ENCODE measurements at regions not wholly inside any gene's neighbourhood (a gene's known extent, or its start where the extent isn't known, plus 50 kb on each side); places are given as distances from the start of the nearest gene placed in this dataset.

DNA sequence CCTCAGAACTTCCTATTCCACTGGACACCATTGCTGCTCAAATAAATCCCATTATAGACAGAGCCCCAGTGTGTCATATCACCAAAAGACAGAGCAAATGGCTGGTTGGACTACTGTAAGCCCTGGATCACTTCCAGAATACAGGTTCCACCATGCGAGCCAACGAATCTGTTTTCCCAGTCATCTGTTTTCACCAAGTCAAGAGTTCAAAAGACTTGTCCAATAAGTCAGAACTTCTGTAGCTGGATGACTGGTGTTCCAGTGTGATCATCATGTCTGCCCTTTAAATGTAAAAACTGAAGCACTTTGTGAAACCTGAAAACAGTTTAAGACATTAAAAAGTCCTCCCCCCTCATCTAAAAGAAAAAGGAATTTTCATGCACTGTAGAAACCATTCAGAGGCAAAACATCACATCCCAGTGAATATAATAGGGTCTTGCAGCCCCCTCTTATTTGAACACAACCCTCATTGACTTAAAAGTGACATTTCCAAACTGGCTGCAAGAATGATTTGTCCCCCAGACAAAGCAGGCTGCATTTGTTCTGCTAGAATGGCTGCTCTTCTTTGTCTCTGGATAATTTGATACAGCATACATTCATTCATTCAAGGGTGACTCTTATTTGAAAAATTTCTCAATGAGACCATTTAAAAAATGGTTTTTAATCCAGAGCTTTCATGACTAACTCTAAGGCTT is 64.6 kb upstream of the TANC1 start:
- intact Hi-C loops (cut with DNase I), result loop anchor here (2.0 kb wide), 1 partner anchor 215 kb away; no protein-coding TSS in a partner anchor
- no peak for ATAC-seq
- no peak for DNase-seq (ENCODE audit: low spot score)

DNA sequence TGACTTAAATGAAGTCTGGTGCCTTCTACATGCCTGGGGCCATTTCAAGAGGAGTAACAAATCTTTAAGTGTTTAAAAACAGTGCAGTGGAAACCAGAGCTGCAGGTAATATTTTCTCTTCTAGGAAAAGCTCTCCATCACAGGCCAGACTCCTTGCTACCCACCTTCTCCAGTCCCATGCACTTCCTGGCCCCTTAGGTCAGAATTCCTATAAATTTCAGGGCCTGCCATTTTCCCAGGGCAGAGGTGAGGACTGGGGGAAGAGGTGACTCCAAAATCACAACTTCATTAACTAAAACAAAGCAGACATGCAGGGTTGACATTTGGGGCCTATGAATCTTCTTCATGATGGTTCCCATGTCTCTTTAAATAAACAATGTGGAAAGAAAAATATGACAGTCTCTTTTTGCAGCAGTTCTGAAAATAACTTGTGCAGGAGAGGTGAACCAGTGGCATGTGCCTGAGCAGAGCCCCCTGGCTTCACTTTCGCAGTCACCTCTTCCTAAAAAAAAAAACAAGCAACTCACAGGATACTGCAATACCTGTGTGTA is 63.7 kb upstream of the TANC1 start:
- intact Hi-C loops (cut with DNase I), result no loop called here
- DNase-seq (ENCODE audit: low spot score) (no peak), ATAC-seq (no peak)

- ATAC-seq, result no peak
- intact Hi-C loops (cut with DNase I), result no loop called here
- no peak for DNase-seq (ENCODE audit: low spot score)
These were observed 63.1 kb upstream of the TANC1 start for GRCh38 chr2:158905341-158905740.

DNA sequence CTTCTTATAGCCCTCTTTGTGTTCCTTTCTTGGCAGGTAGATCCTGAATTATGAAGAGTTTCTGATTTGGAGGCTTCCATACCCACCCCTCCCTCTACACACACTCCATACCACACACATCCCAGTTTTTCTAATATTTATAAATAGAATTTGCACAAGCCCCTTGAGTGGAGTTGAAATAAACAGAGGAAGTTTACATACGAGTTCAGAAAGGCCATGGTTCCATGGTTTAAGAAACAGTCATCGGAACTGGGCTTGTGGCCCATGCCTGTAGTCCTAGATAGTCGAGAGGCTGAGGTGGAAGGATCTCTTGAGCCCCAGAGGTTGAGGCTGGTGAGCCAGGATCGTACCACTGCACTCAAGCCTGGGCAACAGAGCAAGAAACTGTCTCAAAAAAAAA is 62.7 kb upstream of the TANC1 start:
- intact Hi-C loops (cut with DNase I), result no loop called here
- no peak for ATAC-seq
- no peak for DNase-seq (ENCODE audit: low spot score)

GRCh38 chr2:158907926-158908456 is 60.4 kb upstream of the TANC1 start:
- ATAC-seq (no peak), DNase-seq (ENCODE audit: low spot score) (no peak)
- intact Hi-C loops (cut with DNase I), result no loop called here

DNA sequence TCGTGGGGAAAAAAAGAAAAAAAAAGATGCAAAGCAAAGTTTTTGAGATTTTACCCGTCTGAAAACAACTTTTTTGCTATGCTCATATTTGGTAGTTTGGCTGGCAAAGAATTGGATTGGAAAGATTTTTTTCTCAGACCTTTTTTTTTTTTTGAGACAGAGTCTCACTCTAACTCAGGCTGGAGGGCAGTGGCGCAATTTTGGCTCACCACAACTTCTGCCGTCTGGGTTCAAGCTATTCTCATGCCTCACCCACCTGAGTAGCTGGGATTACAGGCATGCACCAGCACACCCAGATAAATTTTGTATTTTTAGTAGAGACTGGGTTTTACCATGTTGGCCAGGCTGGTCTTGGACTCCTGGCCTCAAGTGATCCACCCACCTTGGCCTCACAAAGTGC is 56.3 kb upstream of the TANC1 start:
- ATAC-seq (no peak), DNase-seq (ENCODE audit: low spot score) (no peak)
- intact Hi-C loops (cut with DNase I), result no loop called here

DNA sequence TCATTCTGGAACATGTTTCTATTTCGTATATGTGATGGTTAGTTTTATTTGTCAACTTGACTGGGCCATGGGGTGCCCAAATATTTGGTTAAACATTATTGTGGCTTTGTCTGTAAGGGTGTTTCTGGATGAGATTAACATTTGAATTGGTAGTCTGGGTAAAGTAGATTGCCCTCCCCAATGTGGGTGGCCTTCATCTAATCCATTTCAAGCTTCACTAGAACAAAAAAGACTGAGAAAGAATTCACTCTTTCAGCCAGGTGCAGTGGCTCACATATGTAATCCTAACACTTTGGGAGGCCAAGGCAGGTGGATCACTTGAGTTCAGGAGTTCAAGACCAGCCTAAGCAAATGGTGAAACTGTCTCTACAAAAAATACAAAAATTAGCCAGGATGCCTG is 55.7 kb upstream of the TANC1 start:
- intact Hi-C loops (cut with DNase I), result no loop called here
- DNase-seq (ENCODE audit: low spot score) (no peak), ATAC-seq (no peak)

DNA sequence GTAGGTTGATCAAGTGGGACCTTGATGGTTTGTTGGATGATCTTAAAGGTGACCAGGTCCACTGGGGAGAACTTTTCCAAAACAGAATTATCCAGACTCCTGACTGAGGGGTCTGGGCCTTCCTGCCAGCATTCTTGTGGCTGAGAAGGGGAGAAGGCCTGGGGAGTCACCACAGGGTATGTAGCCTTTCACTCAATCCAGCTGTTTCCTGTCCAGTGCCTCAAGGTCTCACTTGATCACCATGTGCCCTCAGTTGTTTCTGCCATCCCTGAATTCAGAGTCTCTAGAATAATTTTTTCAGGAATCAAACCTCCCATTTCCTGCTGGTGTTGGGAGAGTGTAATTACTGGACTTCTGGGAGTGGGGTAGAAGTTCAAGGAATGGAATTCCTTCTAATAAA is 54.4 kb upstream of the TANC1 start:
- intact Hi-C loops (cut with DNase I), result no loop called here
- no peak for DNase-seq (ENCODE audit: low spot score)
- ATAC-seq, result no peak

DNA sequence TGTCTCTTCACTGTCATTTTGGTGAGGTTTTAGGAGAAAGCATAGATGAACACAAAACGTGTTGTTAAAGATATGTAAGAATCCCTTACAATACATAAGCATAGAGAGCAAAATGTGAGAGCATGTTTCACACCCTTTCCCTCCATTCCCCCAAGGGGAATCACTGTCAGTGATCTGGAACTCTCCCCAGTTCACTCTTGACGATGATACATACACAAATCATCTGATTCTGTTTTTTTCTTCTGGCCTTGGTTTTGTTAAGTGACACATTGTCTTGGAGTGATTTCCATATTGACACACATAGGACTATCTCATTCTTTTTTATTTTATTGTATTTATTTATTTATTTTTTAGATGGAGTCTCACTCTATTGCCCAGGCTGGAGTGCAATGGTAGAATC is 53.7 kb upstream of the TANC1 start:
- intact Hi-C loops (cut with DNase I), result no loop called here

DNA sequence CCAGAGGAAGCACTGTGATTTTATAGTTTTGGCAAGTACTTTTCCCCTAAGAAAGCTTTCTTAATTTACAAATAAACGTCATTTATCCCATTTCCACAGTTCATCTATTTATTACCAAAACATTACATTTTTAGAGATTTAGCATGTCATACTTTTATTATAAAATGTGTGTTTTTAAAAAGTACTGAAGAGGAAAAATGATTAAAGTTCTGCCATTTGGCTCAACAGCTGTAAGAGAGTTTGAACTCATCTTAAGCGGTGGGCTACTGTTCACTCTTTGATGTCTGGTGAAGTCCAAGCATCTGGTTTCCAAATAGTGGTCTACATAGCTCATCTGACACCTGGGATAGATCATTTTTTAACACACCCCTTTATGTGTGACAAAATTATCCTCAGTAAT is 51.3 kb upstream of the TANC1 start:
- ATAC-seq (no peak), DNase-seq (ENCODE audit: low spot score) (no peak)
- intact Hi-C loops (cut with DNase I), result no loop called here

More for the DNA sequence above, 53.7 kb upstream of the TANC1 start:
- DNase-seq (ENCODE audit: low spot score), result no peak
- no peak for ATAC-seq

DNA sequence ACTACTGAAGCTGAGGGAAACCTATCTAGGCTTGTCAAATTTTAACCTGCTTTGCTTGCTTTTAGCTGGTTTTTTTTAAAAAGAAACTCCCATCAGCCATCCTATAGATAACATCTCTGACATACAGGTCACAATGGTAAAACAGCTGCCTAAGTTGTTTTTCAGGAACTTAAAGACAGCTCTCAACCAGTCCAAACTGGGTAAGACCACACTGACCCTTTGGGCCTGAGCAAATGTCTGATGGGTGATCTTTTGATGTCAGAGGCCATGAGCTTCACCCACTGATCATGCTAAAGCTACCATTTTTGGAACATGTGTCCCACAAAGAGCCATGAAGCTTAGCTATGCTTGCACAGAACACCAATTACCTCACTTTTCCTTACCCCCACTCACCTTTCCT is 50.0 kb upstream of the TANC1 start:
- intact Hi-C loops (cut with DNase I), result no loop called here
- no peak for ATAC-seq
- no peak for DNase-seq (ENCODE audit: low spot score)
